ENCODE measurements at regions not wholly inside any gene's neighbourhood (a gene's known extent, or its start where the extent isn't known, plus 50 kb on each side); places are given as distances from the start of the nearest gene placed in this dataset.

DNA sequence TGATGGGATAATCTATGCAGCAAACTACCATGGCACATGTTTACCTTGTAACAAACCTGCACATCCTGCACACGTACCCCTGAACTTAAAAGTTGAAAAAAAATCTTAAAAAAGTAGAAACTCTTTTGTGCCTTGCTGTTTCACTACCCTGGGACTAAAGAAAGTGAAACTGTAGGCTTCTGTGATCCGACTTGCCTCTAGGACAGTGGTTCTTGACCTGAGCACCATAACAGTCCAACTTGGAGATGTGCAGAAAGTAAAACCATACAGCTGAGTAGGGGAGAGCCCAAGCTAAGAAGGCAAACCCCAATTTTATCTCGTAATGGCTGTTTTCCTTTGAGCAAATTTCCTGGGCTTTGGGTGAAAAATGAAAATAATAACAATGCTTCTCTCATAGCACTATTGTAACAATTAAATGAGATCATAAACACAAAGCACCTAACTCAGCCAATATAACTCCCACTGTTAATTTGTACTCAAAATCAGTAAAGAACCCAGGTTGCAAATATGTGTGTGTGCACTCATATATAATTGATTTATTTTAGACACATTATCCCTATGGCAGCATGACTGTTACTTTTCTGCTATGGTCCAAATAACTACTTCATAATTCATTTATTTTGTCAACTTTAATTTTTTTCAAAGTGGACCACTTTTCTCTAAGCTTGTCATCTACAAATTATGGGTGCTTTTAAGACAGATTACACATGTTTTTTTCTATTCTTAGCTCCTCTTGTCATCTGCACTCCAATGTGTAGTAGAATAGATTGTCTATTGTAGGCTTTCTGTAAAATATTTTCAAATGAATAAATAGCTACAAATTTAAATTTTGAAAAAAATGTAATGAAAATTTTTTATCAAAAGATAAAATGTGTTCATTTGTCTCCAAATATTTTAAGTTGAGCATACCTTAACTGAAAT lies 334.9 kb downstream of the BTG1 start:
- TF ChIP-seq, protein P1, sequence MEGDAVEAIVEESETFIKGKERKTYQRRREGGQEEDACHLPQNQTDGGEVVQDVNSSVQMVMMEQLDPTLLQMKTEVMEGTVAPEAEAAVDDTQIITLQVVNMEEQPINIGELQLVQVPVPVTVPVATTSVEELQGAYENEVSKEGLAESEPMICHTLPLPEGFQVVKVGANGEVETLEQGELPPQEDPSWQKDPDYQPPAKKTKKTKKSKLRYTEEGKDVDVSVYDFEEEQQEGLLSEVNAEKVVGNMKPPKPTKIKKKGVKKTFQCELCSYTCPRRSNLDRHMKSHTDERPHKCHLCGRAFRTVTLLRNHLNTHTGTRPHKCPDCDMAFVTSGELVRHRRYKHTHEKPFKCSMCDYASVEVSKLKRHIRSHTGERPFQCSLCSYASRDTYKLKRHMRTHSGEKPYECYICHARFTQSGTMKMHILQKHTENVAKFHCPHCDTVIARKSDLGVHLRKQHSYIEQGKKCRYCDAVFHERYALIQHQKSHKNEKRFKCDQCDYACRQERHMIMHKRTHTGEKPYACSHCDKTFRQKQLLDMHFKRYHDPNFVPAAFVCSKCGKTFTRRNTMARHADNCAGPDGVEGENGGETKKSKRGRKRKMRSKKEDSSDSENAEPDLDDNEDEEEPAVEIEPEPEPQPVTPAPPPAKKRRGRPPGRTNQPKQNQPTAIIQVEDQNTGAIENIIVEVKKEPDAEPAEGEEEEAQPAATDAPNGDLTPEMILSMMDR (IDR thresholded peaks at IDR 0.05; ENCODE audit: insufficient read depth, low read depth, low read length) = no peak
- H3K4me3 ChIP-seq (ENCODE audit: low read depth, low read length) = no peak overlapping the region
- no peak for DNase-seq (ENCODE audit: low read depth)

DNA sequence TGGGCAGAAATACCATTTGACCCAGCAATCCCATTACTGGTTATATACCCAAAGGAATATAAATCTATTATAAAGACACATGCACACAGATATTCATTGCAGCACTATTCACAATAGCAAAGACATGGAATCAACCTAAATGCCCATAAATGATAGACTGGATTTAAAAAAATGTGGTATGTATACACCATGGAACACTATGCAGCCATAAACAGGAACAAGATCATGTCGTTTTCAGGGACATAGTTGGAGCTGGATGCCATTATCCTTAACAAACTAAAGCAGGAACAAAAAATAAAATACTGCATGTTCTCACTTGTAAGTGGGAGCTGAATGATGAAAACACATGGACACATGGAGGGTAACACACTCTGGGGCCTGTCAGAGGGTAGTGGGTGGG lies 335.6 kb downstream of the BTG1 start:
- TF ChIP-seq, protein P1 (IDR thresholded peaks at IDR 0.05; ENCODE audit: insufficient read depth, low read depth, low read length) = no peak
- DNase-seq (ENCODE audit: low read depth) = no peak
- H3K4me3 ChIP-seq (ENCODE audit: low read depth, low read length) = no peak overlapping the region

DNA sequence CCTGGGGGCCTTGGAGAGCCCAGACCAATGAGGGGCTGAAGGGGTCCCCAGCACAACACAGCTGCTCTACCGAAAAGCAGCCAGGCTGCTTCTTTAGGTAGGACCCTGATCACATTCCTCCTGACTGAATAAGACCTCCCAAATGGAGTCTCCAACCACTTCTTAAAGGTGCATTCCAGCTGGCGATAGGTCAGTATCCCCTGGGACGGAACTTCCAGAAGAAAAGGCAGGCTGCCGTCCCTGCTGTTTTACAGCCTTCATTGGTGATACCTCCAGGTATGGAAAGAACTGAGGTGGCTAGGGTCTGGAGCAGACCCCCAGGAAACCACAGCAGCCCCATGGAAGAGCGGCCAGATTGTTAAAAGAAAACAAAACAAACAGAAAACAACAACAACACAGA lies 340.6 kb downstream of the BTG1 start:
- no peak for DNase-seq (ENCODE audit: low read depth)
- no peak overlapping the region for H3K4me3 ChIP-seq (ENCODE audit: low read depth, low read length)
- TF ChIP-seq, protein P1 (IDR thresholded peaks at IDR 0.05; ENCODE audit: insufficient read depth, low read depth, low read length) = no peak

DNA sequence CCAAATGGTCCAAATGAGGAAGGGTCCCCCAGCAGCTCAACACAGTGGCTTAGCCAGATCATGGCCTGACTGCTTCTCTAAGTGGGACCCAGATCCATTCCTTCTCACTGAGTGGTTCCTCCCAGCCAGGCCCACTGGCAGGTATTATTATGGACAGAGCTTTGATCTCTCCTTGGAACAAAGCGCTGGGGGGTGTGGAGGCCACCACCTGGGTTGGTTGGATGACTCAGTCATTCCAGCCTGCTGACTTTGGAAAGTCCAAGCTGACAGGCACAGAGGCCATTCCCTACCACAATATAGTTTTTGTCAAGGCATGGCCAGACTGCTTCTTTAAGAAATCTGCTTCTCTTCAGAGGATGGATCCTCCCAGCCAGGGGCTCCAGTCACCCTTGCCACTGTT lies 341.1 kb downstream of the BTG1 start:
- no peak for DNase-seq (ENCODE audit: low read depth)
- no peak overlapping the region for H3K4me3 ChIP-seq (ENCODE audit: low read depth, low read length)
- TF ChIP-seq, protein P1 (IDR thresholded peaks at IDR 0.05; ENCODE audit: insufficient read depth, low read depth, low read length) = no peak

GRCh38 chr12:91801048-91801447 lies 344.6 kb downstream of the BTG1 start:
- DNase-seq (ENCODE audit: low read depth) = no peak
- TF ChIP-seq, protein P1 (IDR thresholded peaks at IDR 0.05; ENCODE audit: insufficient read depth, low read depth, low read length) = no peak
- H3K4me3 ChIP-seq (ENCODE audit: low read depth, low read length) = no peak overlapping the region

GRCh38 chr12:91793676-91794075 lies 352.0 kb downstream of the BTG1 start:
- DNase-seq (ENCODE audit: low read depth) = no peak
- TF ChIP-seq, protein P1 (IDR thresholded peaks at IDR 0.05; ENCODE audit: insufficient read depth, low read depth, low read length) = no peak
- H3K4me3 ChIP-seq (ENCODE audit: low read depth, low read length) = no peak overlapping the region

Data from fibroblast of villous mesenchyme (primary cell).